ENCODE measurements at regions not wholly inside any gene's neighbourhood (a gene's known extent, or its start where the extent isn't known, plus 50 kb on each side); places are given as distances from the start of the nearest gene placed in this dataset.
"Not testable (repeated sequence)": the region's sequence is repeated elsewhere in the genome, so short reads cannot be mapped to it uniquely, and the experiment has no call there.

DNA sequence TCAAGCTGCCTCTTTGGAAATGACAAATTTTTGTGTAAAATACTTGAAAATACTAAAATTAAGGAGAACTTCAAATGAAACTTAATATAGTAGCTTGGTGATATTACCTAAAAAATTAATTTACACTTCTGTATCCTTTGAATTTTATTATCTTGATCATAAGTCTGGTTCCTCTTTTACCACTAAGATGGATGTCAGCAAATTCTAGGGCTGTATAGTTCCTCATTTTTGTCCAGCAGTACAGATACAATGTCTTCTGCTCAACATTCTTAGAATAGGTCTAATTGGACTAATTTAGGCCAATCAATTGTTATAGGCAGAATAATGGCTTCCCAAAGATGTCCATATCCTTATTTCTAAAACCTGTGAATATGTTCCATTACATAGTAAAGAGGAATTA is 1298.0 kb upstream of the RAG2 start:
- peaks cover 15% of the 10 kb centered on the region for H3K9me3 Mint-ChIP-seq
- no peaks in the 10 kb centered on the region for H3K4me1 Mint-ChIP-seq (ENCODE audit: low read depth)
- no peaks in the 10 kb centered on the region for H3K27me3 Mint-ChIP-seq
- H3K4me3 Mint-ChIP-seq: no peak overlapping the region
- H3K27ac Mint-ChIP-seq: no peak overlapping the region
- no peaks in the 10 kb centered on the region for H3K36me3 Mint-ChIP-seq (ENCODE audit: low read depth)

DNA sequence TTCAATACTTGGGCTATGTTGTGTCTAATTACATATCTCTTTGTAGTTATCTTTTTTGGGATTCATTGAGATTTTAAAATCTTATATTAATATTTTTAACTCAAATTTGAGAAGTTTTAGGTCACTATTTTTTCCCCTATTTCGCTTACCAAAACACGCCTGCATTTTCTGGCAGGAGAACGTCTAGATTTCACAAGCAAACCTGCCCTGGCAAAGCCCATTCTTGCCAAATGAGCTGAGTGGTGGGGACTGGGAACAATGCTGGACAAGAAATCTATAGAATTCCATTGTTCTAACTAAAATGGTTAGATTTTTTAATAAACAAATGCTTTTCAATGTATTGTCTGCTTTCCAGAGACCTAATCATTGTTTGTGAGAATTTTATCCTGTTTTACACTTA is 1283.7 kb upstream of the RAG2 start:
- no peak overlapping the region for H3K4me3 Mint-ChIP-seq
- no peaks in the 10 kb centered on the region for H3K36me3 Mint-ChIP-seq (ENCODE audit: low read depth)
- peaks cover 6% of the 10 kb centered on the region for H3K9me3 Mint-ChIP-seq
- H3K27me3 Mint-ChIP-seq: no peaks in the 10 kb centered on the region
- H3K27ac Mint-ChIP-seq: no peak overlapping the region
- H3K4me1 Mint-ChIP-seq (ENCODE audit: low read depth): no peaks in the 10 kb centered on the region

DNA sequence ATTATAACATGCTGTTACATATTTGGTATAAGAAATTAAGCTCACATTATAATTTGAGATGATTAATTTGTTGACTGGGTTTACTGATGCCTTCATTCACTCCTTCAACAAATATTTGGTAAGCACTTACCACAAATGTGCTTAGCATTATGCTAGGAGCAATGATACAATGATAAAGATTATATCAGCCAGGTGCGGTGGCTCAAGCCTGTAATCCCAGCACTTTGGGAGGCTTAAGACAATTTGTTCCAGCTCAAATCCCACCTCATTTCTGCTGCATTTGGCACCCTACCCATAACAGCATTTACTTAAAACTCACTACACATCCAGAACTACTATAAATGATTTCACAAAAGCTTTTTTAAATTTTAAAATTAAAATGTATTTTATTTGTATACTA is 1263.6 kb upstream of the RAG2 start:
- Mint-ChIP-seq H3K27me3 (no peaks in the 10 kb centered on the region), H3K4me1 (ENCODE audit: low read depth) (no peaks in the 10 kb centered on the region), H3K36me3 (ENCODE audit: low read depth) (no peaks in the 10 kb centered on the region), H3K4me3 (no peak overlapping the region), H3K27ac (no peak overlapping the region), H3K9me3 (no peaks in the 10 kb centered on the region)

DNA sequence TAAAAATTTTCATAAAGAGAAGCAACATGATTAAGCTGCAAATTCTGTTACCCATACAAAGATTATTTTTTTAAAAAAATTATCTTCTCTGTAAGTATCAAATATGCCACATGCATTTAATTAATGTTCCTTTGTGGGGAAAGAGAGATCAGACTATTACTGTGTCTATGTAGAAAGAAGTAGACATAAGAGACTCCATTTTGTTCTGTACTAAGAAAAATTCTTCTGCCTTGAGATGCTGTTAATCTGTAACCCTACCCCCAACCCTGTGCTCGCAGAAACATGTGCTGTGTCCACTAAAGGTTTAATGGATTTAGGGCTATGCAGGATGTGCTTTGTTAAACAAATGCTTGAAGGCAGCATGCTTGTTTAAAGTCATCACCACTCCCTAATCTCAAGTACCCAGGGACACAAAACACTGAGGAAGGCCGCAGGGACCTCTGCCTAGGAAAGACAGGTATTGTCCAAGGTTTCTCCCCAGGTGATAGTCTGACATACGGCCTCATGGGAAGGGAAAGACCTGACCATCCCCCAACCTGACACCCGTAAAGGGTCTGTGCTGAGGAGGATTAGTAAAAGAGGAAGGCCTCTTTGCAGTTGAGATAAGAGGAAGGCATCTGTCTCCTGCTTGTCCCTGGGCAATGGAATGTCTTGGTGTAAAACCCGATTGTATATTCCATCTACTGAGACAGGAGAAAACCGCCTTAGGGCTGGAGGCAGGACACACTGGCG is 1260.9 kb upstream of the RAG2 start:
- not testable (repeated sequence) for H3K4me1 Mint-ChIP-seq (ENCODE audit: low read depth); H3K27me3 Mint-ChIP-seq; H3K9me3 Mint-ChIP-seq; H3K36me3 Mint-ChIP-seq (ENCODE audit: low read depth); H3K27ac Mint-ChIP-seq; H3K4me3 Mint-ChIP-seq

DNA sequence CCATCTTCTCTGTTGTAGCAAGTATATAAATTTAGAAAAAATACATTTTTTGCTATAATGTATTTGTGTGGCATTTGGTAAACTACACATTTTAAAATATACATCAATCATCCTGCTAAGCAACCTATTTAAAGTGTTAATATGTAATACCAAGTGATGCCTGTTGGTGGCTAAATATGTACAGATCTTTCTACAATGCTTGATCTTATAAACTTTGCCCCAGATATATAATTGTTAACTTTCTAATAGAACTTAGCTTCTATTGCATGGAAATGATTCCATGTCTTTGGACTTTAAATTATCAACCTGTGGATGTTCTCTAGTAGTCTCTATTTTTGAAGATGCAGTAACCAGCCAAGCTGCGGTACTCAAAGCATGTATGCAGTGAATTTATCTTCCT is 1260.4 kb upstream of the RAG2 start:
- no peaks in the 10 kb centered on the region for H3K36me3 Mint-ChIP-seq (ENCODE audit: low read depth)
- no peaks in the 10 kb centered on the region for H3K9me3 Mint-ChIP-seq
- H3K27me3 Mint-ChIP-seq: no peaks in the 10 kb centered on the region
- H3K4me3 Mint-ChIP-seq: no peak overlapping the region
- no peak overlapping the region for H3K27ac Mint-ChIP-seq
- H3K4me1 Mint-ChIP-seq (ENCODE audit: low read depth): no peaks in the 10 kb centered on the region

DNA sequence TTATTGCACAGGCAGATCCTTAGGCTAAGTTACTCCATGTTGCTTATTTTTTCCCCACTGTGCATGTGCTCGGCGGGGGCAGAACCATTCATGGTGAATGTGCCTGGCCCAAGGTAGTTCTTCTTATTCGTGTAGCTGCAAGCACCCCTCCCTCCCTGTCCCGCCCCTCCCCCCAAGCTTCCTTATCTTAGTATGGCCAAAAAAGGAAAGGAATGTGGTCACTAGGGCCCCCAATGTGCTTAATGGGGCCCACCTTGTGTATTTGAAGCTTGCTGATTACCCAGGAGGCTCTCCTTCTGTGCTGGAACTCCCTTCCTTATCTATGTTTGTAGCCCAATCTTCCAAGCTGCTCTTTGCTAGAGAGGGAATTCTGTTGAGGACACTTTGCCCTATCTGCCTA is 1259.7 kb upstream of the RAG2 start:
- Mint-ChIP-seq H3K9me3 (no peaks in the 10 kb centered on the region), H3K27me3 (no peaks in the 10 kb centered on the region), H3K36me3 (ENCODE audit: low read depth) (no peaks in the 10 kb centered on the region), H3K27ac (no peak overlapping the region), H3K4me3 (no peak overlapping the region), H3K4me1 (ENCODE audit: low read depth) (no peaks in the 10 kb centered on the region)

DNA sequence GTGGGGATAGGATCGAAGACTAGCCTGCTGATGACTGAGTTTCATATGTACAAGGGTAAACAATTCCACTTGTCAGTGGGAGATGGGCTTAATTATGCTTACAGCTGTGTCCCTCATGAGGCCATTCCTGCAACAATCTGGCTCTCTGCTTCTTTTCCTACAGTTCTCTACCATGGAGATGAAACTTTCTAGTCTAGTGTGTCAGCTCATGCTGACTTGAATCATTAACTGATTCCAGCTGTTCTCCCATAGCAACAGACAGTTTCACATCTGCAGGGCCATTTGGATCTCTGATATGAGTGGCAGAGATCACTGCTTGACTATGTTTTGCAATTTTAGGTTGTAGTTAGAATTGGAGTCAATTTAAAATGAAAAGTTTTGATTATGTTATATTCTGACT is 1251.7 kb upstream of the RAG2 start:
- Mint-ChIP-seq H3K27me3 (no peaks in the 10 kb centered on the region), H3K4me3 (no peak overlapping the region), H3K9me3 (peaks cover 6% of the 10 kb centered on the region), H3K4me1 (ENCODE audit: low read depth) (no peaks in the 10 kb centered on the region), H3K36me3 (ENCODE audit: low read depth) (no peaks in the 10 kb centered on the region), H3K27ac (no peak overlapping the region)

DNA sequence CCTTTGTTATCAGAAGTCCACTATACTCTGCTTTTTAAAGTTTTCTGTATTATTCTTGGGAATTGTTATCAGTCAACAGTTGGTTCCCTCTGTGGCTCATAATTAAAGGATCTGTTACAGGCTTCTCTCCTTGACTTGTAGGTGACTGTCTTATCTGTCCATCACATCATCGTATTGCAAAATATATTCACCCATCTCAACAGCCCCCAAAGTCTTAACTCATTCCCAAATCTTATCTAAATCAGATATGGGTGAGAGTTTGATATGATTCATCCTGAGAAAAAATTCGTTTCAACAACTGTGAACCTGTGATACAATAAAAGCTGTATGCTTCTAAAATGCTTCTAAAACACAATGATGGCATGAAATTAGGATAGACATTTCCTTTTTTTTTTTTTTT is 1245.6 kb upstream of the RAG2 start:
- H3K27me3 Mint-ChIP-seq: no peaks in the 10 kb centered on the region
- H3K9me3 Mint-ChIP-seq: peaks cover 12% of the 10 kb centered on the region
- H3K27ac Mint-ChIP-seq: no peak overlapping the region
- no peak overlapping the region for H3K4me3 Mint-ChIP-seq
- no peaks in the 10 kb centered on the region for H3K36me3 Mint-ChIP-seq (ENCODE audit: low read depth)
- no peaks in the 10 kb centered on the region for H3K4me1 Mint-ChIP-seq (ENCODE audit: low read depth)

DNA sequence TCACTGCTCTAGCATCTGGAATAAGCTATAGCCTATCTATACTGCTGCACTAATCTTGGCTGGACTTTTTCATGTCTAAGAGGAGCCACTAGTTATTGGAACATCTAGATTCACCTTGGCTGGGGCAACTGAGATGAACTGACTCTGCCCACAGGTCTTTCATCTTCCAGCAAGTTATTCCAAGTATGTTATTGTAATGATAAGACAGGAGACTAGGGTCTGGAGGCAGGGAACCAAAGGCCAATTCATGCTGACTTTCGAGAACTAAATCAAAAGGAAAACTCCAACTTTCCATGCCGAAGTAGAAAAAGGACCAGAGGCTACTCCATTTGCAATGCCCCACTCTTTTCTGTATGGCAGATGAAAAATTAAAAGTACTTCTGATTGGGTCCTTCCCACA is 1243.0 kb upstream of the RAG2 start:
- no peak overlapping the region for H3K4me3 Mint-ChIP-seq
- H3K27me3 Mint-ChIP-seq: no peaks in the 10 kb centered on the region
- H3K4me1 Mint-ChIP-seq (ENCODE audit: low read depth): no peaks in the 10 kb centered on the region
- H3K9me3 Mint-ChIP-seq: peaks cover 12% of the 10 kb centered on the region
- H3K27ac Mint-ChIP-seq: no peak overlapping the region
- no peaks in the 10 kb centered on the region for H3K36me3 Mint-ChIP-seq (ENCODE audit: low read depth)

DNA sequence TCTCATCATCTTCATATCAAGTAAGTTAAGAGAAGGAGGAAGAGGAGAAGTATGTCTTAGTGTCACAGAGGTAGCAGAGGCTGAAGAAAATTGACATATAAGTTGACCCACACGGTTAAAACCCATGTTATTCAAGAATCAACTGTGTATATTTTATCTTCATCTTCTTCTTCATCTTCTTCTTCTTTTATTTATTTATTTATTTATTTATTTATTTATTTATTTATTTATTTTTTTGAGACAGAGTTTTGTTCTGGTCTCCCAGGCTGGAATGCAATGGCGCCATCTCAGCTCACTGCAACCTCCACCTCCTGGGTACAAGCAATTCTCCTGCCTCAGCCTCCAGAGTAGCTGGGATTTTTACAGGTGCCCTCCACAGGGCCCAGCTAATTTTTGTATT is 1242.3 kb upstream of the RAG2 start:
- H3K4me1 Mint-ChIP-seq (ENCODE audit: low read depth); H3K4me3 Mint-ChIP-seq; H3K27me3 Mint-ChIP-seq; H3K27ac Mint-ChIP-seq; H3K36me3 Mint-ChIP-seq (ENCODE audit: low read depth): not testable (repeated sequence)
- peaks cover 10% of the 10 kb centered on the region for H3K9me3 Mint-ChIP-seq

DNA sequence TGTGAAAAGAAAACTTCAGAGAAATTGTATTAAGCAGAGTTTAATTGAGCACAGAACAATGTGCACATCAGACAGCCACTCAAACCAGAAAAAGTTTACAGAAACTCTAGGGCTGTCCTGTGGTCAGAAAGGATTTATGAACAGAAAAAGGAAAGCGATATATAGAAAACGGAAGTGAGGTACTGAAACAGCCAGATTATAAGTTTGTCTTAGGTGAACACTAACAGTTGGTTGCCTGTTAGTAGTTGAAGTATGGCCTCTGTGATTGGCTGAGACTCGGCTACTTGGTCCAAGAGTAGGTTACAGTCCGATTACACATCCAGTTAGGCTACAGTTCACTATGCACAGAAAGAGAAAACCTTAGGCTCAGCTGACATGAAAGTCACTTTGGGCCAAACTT is 1232.5 kb upstream of the RAG2 start:
- H3K27me3 Mint-ChIP-seq: no peaks in the 10 kb centered on the region
- no peaks in the 10 kb centered on the region for H3K36me3 Mint-ChIP-seq (ENCODE audit: low read depth)
- H3K27ac Mint-ChIP-seq: no peak overlapping the region
- H3K4me3 Mint-ChIP-seq: no peak overlapping the region
- peaks cover 5% of the 10 kb centered on the region for H3K9me3 Mint-ChIP-seq
- no peaks in the 10 kb centered on the region for H3K4me1 Mint-ChIP-seq (ENCODE audit: low read depth)

DNA sequence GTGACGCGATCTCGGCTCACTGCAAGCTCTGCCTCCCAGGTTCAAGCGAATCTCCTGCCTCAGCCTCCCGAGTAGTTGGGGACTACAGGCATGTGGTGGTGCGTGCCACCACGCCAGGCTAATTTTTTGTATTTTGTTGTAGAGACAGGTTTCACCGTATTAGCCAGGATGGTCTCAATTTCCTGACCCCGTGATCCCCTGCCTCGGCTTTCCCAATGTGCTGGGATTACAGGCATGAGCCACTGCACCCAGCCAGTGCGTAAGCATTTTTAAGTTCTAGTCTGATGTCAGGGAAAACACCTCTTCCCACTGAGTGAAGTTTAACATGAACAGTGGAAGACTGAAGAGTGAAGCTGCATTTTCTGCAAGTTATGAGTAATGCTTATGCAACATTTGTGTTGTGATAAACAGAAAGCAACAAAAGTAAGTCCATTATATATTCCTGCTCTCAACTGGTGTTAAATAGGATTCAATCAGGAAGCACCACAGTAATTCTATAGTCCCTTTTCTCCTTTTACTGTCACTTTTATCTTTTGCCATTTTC is 1219.8 kb upstream of the RAG2 start:
- Mint-ChIP-seq H3K27me3 (no peaks in the 10 kb centered on the region), H3K4me3 (no peak overlapping the region), H3K27ac (no peak overlapping the region), H3K9me3 (peaks cover 13% of the 10 kb centered on the region), H3K4me1 (ENCODE audit: low read depth) (no peaks in the 10 kb centered on the region), H3K36me3 (ENCODE audit: low read depth) (no peaks in the 10 kb centered on the region)

DNA sequence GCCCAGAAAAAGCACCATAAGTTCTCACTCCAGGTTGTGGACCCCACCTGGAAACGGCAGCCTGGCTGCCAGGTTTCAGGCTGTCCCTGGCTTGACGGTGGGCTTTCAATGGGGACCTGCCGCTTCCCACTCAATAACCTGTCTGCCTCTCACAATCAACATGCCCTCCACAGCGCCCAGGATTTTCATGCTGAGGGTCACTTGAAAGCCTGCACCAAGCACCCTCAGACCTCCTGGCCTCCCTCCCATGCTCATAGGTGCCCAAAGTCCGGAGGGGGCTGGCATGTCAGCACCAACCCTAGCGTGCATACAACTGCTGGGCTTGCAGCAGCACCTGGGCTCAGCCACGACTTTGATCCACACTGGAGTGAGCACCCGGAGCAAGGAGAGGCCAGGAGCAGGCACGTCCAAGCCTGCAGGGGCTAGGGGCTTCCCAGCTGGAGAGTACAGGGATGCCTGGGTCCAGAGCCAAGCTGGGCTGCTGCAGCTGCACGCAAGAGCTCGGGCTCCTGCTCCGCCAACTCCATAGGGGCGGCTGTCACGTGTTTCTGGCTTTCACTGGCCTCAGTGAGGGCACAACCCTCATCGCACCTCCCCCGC is 1214.3 kb upstream of the RAG2 start:
- no peaks in the 10 kb centered on the region for H3K4me1 Mint-ChIP-seq (ENCODE audit: low read depth)
- peaks cover 6% of the 10 kb centered on the region for H3K9me3 Mint-ChIP-seq
- no peak overlapping the region for H3K27ac Mint-ChIP-seq
- H3K27me3 Mint-ChIP-seq: no peaks in the 10 kb centered on the region
- no peak overlapping the region for H3K4me3 Mint-ChIP-seq
- H3K36me3 Mint-ChIP-seq (ENCODE audit: low read depth): no peaks in the 10 kb centered on the region

DNA sequence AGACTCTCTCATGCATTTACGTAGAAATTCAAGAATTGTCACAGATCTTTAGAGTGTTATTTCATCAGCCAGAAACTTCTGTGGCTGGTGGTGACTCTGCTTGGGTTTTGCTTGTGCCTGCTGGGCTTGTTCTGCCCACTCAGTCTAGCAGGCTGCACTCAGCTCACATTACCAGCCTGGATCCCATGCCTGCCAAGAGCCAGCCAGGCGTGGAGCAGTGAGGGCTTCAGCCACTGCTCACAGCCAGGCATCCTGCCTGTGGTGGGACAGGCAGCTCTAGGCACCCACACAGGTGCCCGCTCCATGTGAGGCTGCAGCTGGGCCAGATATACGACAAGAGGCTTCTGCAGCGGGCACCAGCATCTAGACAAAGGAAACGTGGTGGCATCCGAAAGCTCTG is 1213.3 kb upstream of the RAG2 start:
- Mint-ChIP-seq H3K36me3 (ENCODE audit: low read depth) (no peaks in the 10 kb centered on the region), H3K9me3 (peaks cover 7% of the 10 kb centered on the region), H3K4me3 (no peak overlapping the region), H3K4me1 (ENCODE audit: low read depth) (no peaks in the 10 kb centered on the region), H3K27ac (no peak overlapping the region), H3K27me3 (no peaks in the 10 kb centered on the region)

DNA sequence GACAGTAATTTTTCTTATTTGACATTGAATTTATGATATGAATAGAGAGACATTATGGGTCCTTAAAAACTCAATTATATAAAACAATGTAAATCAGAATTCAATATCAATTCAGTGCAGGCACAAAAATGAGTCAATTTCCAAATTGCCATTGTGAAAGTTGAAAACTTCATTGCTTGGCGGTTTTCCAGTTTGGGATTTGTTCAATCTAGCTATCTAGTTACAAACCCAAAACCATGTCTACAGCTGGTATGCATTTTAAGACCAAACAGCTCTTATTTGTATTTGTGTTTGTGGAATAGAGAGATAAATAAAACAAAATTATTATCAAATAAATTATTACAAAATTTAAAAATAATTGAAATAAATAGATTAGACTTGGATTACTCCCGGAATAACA is 1206.6 kb upstream of the RAG2 start:
- Mint-ChIP-seq H3K4me3 (no peak overlapping the region), H3K27me3 (no peaks in the 10 kb centered on the region), H3K4me1 (ENCODE audit: low read depth) (no peaks in the 10 kb centered on the region), H3K36me3 (ENCODE audit: low read depth) (no peaks in the 10 kb centered on the region), H3K27ac (no peak overlapping the region), H3K9me3 (peaks cover 15% of the 10 kb centered on the region)
